GM21786 (cell line): ENCODE measurements at regions not wholly inside any gene's neighbourhood (a gene's known extent, or its start where the extent isn't known, plus 50 kb on each side); places are given as distances from the start of the nearest gene placed in this dataset.

Experiments used
- ATAC-seq: cut with Tn5 transposase; IDR thresholded peaks from one replicate; pipeline ENCODE4 v1.9.1; 2021; ENCODE audit not compliant: unreplicated experiment

DNA sequence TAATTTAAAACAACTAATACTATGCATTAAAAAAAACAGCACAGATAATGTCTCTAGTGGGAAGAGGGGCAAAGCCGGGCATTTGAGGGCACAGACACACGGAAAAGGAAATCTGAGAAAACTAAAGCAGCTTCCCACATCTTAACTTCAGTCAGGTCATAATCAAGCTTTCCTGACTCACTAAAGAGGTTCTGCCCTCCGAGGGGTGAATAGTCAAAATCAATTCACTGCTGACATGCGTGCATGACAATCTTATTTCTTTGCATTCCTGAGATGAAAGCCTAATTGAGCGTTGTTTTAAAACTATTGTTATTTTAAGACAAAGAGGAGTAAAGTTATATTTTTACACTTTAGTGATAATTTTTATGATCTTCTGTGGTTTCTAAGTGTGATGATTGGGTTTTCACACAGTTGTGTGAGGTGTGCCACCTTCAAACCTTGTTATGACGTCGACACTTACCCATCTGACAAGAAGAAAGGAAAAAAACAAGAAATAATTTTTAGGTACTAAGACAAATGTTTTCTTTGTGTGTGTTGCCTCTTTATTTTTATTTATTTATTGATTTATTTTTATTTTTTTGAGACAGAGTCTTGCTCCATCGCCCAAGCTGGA, 90.9 kb downstream of the GATA6 start:
- no peak for ATAC-seq

- ATAC-seq, result no peak
These were observed 87.7 kb downstream of the GATA6 start for GRCh38 chr18:22257022-22257543.

- ATAC-seq, result no peak
These were observed 84.7 kb downstream of the GATA6 start for GRCh38 chr18:22254088-22254487.

GRCh38 chr18:22253676-22254075, 84.3 kb downstream of the GATA6 start:
- ATAC-seq, result no peak

DNA sequence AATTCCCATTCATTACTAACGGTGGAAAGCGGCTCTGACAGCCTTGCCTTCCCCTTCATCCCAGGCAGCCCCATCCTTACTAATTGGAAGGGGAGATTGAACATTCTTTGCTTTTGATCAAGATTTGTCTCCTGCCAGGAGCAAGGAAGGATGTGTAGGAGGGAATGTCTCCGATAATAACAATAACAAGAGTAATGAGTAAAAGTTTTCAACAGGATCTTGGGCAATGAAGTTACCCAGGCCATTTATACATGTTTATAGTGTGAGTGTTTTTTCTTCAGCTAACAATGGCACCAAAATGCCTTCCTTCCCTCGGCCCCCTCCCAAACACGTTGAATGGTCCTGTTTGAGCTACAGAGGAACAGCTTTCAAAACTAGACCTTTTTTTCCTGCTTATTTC, 83.8 kb downstream of the GATA6 start:
- no peak for ATAC-seq
